Mucosa of stomach (tissue), 1 donor: ENCODE measurements at regions not wholly inside any gene's neighbourhood (a gene's known extent, or its start where the extent isn't known, plus 50 kb on each side); places are given as distances from the start of the nearest gene placed in this dataset.

ENCODE experiments used
- H3K27me3 ChIP-seq: one replicate; pipeline ENCODE4 v1.7.0; 2013; ENCODE audit warnings: mild to moderate bottlenecking, low read length; ENCODE audit not compliant: control insufficient read depth, insufficient read depth
- H3K36me3 ChIP-seq: one replicate; pipeline ENCODE4 v1.7.0; 2013; ENCODE audit warnings: low read length; ENCODE audit not compliant: control insufficient read depth, insufficient read depth
- H3K4me1 ChIP-seq: one replicate; pipeline ENCODE4 v1.7.0; 2013; ENCODE audit warnings: mild to moderate bottlenecking, low read length; ENCODE audit not compliant: control insufficient read depth, insufficient read depth
- H3K4me3 ChIP-seq: one replicate; pipeline ENCODE4 v1.7.0; 2013; ENCODE audit warnings: low read length
- H3K9ac ChIP-seq: one replicate; pipeline ENCODE4 v1.7.0; 2013; ENCODE audit warnings: mild to moderate bottlenecking, low read length, moderate library complexity
- H3K9me3 ChIP-seq: one replicate; pipeline ENCODE4 v1.7.0; 2013; ENCODE audit warnings: mild to moderate bottlenecking, low read length, moderate library complexity; ENCODE audit not compliant: control insufficient read depth
- donor health status: Pancreatic carcinoma.

GRCh38 chr7:42392826-42393225 is 155.8 kb upstream of the GLI3 start:
- Histone ChIP-seq H3K4me1 (no peaks in the 10 kb centered on the region), H3K36me3 (no peaks in the 10 kb centered on the region), H3K4me3 (no peak overlapping the region), H3K9me3 (no peaks in the 10 kb centered on the region), H3K27me3 (no peaks in the 10 kb centered on the region), H3K9ac (no peak overlapping the region)

GRCh38 chr7:42389697-42390096 is 152.7 kb upstream of the GLI3 start:
- Histone ChIP-seq H3K27me3 (no peaks in the 10 kb centered on the region), H3K9me3 (no peaks in the 10 kb centered on the region), H3K36me3 (no peaks in the 10 kb centered on the region), H3K4me3 (no peak overlapping the region), H3K9ac (no peak overlapping the region), H3K4me1 (no peaks in the 10 kb centered on the region)

- Histone ChIP-seq H3K4me1 (no peaks in the 10 kb centered on the region), H3K36me3 (no peaks in the 10 kb centered on the region), H3K9ac (no peak overlapping the region), H3K4me3 (no peak overlapping the region), H3K9me3 (no peaks in the 10 kb centered on the region), H3K27me3 (no peaks in the 10 kb centered on the region)
Measured at GRCh38 chr7:42385912-42386311, 148.9 kb upstream of the GLI3 start.

- Histone ChIP-seq H3K9ac (no peak overlapping the region), H3K36me3 (no peaks in the 10 kb centered on the region), H3K9me3 (no peaks in the 10 kb centered on the region), H3K27me3 (no peaks in the 10 kb centered on the region), H3K4me3 (no peak overlapping the region), H3K4me1 (no peaks in the 10 kb centered on the region)
Measured at GRCh38 chr7:42381161-42381560, 144.2 kb upstream of the GLI3 start.

- Histone ChIP-seq H3K36me3 (no peaks in the 10 kb centered on the region), H3K9me3 (no peaks in the 10 kb centered on the region), H3K9ac (no peak overlapping the region), H3K4me1 (no peaks in the 10 kb centered on the region), H3K4me3 (no peak overlapping the region), H3K27me3 (no peaks in the 10 kb centered on the region)
Measured at GRCh38 chr7:42380401-42380800, 143.4 kb upstream of the GLI3 start.

DNA sequence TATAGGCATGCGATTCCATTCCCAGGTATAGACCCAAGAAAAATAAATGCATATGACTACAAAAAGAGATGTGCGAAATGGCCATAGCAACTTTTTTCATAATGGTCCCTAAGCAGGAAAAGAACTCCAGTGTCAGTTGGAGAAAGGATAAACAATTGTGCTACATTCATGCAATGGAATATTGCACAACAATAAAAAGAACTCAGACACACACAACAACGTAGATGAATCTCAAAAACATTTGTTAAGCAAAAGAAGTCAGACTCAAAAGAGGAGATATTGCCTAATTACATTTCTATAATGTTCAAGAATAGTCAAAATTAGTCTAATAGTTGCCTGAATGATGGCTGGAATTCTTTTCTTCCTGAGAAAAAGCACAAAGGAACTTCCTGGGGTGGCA is 141.1 kb upstream of the GLI3 start:
- no peak overlapping the region for H3K4me3 ChIP-seq
- H3K27me3 ChIP-seq = no peaks in the 10 kb centered on the region
- no peaks in the 10 kb centered on the region for H3K4me1 ChIP-seq
- no peak overlapping the region for H3K9ac ChIP-seq
- H3K9me3 ChIP-seq = no peaks in the 10 kb centered on the region
- no peaks in the 10 kb centered on the region for H3K36me3 ChIP-seq

DNA sequence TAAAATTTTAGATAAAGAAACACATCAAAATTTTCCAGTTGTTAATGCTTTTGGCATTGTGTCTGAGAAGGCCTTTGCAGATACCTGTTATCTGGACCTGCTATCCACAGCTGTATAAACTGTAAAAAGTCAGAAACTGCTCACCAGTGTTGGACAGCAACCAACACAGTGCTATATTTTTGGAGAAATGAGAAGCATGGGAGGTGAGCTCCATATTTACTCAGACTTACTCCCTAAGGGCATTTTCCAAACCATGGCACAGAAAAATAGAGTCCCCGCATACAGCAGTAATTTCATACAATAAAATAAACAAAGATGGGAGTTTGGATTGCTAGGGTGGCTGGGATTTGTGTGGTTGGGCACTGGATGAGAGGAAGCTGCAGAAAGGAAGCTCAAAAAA is 136.3 kb upstream of the GLI3 start:
- Histone ChIP-seq H3K36me3 (no peaks in the 10 kb centered on the region), H3K4me1 (no peaks in the 10 kb centered on the region), H3K27me3 (no peaks in the 10 kb centered on the region), H3K9ac (no peak overlapping the region), H3K4me3 (no peak overlapping the region), H3K9me3 (no peaks in the 10 kb centered on the region)

DNA sequence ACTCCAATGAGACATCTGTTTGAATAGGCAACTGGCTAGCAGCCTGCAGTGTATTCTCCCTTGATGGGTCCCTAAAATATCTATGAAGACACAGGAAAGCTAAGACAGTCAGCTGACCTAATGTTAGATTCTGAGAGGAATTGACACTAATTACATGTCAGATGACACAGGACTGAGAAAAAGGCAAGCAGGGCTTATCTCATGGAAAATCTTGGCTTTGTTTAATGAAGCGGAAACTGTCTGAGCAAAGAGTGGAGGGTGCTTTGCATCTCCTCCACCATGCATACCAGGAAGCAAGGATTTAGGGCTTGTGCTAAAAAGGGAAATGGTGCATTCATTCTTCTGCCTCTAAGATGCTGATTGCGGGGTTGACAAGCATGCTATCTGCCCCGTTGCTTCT is 135.5 kb upstream of the GLI3 start:
- Histone ChIP-seq H3K9me3 (no peaks in the 10 kb centered on the region), H3K4me3 (no peak overlapping the region), H3K9ac (no peak overlapping the region), H3K36me3 (no peaks in the 10 kb centered on the region), H3K27me3 (no peaks in the 10 kb centered on the region), H3K4me1 (no peaks in the 10 kb centered on the region)

- H3K27me3 ChIP-seq = no peaks in the 10 kb centered on the region
- no peaks in the 10 kb centered on the region for H3K9me3 ChIP-seq
- H3K9ac ChIP-seq = no peak overlapping the region
- H3K4me1 ChIP-seq = no peaks in the 10 kb centered on the region
- H3K36me3 ChIP-seq = no peaks in the 10 kb centered on the region
- H3K4me3 ChIP-seq = no peak overlapping the region
Measured at GRCh38 chr7:42359946-42360345, 122.9 kb upstream of the GLI3 start.

- no peaks in the 10 kb centered on the region for H3K4me1 ChIP-seq
- H3K27me3 ChIP-seq = no peaks in the 10 kb centered on the region
- H3K36me3 ChIP-seq = no peaks in the 10 kb centered on the region
- H3K9ac ChIP-seq = no peak overlapping the region
- H3K4me3 ChIP-seq = no peak overlapping the region
- no peaks in the 10 kb centered on the region for H3K9me3 ChIP-seq
Measured at GRCh38 chr7:42351316-42351935, 114.4 kb upstream of the GLI3 start.

DNA sequence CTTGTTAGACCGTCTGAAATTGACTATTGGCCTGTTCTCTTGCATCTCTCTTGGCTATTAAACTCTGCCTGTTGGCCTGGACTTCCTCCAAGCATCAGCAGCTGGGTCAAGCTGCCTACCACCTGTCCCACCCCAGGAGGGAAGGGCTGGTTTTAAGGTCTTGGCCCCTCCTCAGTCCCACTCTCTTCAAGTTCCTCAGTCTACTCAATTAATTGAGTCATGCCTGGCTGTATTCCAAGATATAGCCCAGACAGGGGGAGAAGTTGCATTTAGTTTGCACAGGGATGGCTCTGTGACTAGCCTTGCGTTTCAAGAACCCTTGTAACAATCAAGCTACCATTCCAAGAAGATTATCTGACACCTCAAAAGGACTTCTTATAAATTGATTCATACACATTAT is 113.8 kb upstream of the GLI3 start:
- H3K9ac ChIP-seq = no peak overlapping the region

DNA sequence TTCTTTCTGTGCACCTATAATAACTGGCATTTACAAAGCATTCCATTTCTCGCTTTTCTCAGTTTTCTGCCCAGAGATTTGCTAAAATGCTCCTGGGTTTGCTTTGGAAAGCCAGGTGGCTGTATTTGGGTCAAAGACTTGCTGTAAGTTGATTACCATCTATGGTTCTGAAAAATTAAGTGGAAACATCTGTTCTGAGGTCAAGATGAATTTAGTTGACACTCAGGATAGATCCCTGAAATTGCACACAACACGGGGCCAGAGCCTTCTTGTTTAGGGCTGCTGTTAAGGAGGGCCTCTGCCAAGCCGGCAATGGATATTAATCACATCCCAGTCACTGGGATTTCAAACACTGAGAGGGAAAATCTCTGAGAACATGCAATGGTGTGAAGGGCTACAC is 111.6 kb upstream of the GLI3 start:
- no peaks in the 10 kb centered on the region for H3K27me3 ChIP-seq

More for the DNA sequence above, 113.8 kb upstream of the GLI3 start:
- Histone ChIP-seq H3K36me3 (no peaks in the 10 kb centered on the region), H3K27me3 (no peaks in the 10 kb centered on the region), H3K9me3 (no peaks in the 10 kb centered on the region), H3K4me3 (no peak overlapping the region), H3K4me1 (no peaks in the 10 kb centered on the region)

GRCh38 chr7:42348071-42348470 is 111.1 kb upstream of the GLI3 start:
- Histone ChIP-seq H3K4me1 (no peaks in the 10 kb centered on the region), H3K36me3 (no peaks in the 10 kb centered on the region)

More for the DNA sequence above, 111.6 kb upstream of the GLI3 start:
- Histone ChIP-seq H3K9ac (no peak overlapping the region), H3K9me3 (no peaks in the 10 kb centered on the region), H3K4me1 (no peaks in the 10 kb centered on the region), H3K36me3 (no peaks in the 10 kb centered on the region), H3K4me3 (no peak overlapping the region)

More at GRCh38 chr7:42348071-42348470, 111.1 kb upstream of the GLI3 start:
- Histone ChIP-seq H3K9ac (no peak overlapping the region), H3K4me3 (no peak overlapping the region), H3K9me3 (no peaks in the 10 kb centered on the region), H3K27me3 (no peaks in the 10 kb centered on the region)
